GM23338 (cell line): ENCODE measurements at regions not wholly inside any gene's neighbourhood (a gene's known extent, or its start where the extent isn't known, plus 50 kb on each side); places are given as distances from the start of the nearest gene placed in this dataset.

Experiments
- ATAC-seq: fragments of 200-7000 bp; cut with Tn5 transposase; 3 replicates; pipeline ENCODE4 v1.9.1; 2020
- DNase-seq: peaks from one replicate; pipeline ENCODE4 v3.0.0-alpha.2; 2015; ENCODE audit warnings: low spot score
- H2AFZ ChIP-seq: fragments of 200-600 bp; sonication (generic); 2 replicates; pipeline ENCODE4 v1.8.0; 2016; ENCODE audit warnings: antibody characterized with exemption, mild to moderate bottlenecking, moderate library complexity
- H3F3A ChIP-seq: fragments of 200-600 bp; sonication (generic); replicated peaks from 2 replicates; pipeline ENCODE4 v1.8.0; 2017; ENCODE audit warnings: antibody characterized with exemption, mixed run types, low read depth
- H3K27ac ChIP-seq: fragments of 200-600 bp; sonication (generic); 2 replicates; pipeline ENCODE4 v1.6.1; 2016; ENCODE audit warnings: low read depth
- H3K27me3 ChIP-seq: fragments of 200-600 bp; sonication (generic); 2 replicates; pipeline ENCODE4 v1.8.0; 2016; ENCODE audit warnings: mild to moderate bottlenecking, mixed run types, moderate library complexity; ENCODE audit not compliant: insufficient read depth
- H3K36me3 ChIP-seq: fragments of 200-600 bp; sonication (generic); 2 replicates; pipeline ENCODE4 v1.8.0; 2016; ENCODE audit warnings: mild to moderate bottlenecking; ENCODE audit not compliant: insufficient read depth
- H3K4me1 ChIP-seq: fragments of 200-600 bp; sonication (generic); 2 replicates; pipeline ENCODE4 v1.8.0; 2016; ENCODE audit warnings: mild to moderate bottlenecking, moderate library complexity; ENCODE audit not compliant: insufficient read depth
- H3K4me2 ChIP-seq: fragments of 200-600 bp; sonication (generic); 2 replicates; pipeline ENCODE4 v1.7.1; 2017; ENCODE audit warnings: mixed run types
- H3K4me3 ChIP-seq: fragments of 200-600 bp; sonication (generic); 2 replicates; pipeline ENCODE4 v1.6.1; 2016; ENCODE audit warnings: mixed run types
- H3K79me2 ChIP-seq: fragments of 200-600 bp; sonication (generic); replicated peaks from 2 replicates; pipeline ENCODE4 v1.8.0; 2017; ENCODE audit warnings: mild to moderate bottlenecking; ENCODE audit not compliant: insufficient read depth
- H3K9me2 ChIP-seq: fragments of 200-600 bp; sonication (generic); 2 replicates; pipeline ENCODE4 v1.8.0; 2017; ENCODE audit not compliant: insufficient read depth
- H4K20me1 ChIP-seq: fragments of 200-600 bp; sonication (generic); replicated peaks from 2 replicates; pipeline ENCODE4 v1.8.0; 2017; ENCODE audit warnings: mild to moderate bottlenecking; ENCODE audit not compliant: insufficient read depth
- H3K27ac Mint-ChIP-seq: 2 replicates; pipeline ENCODE4 v1.8.0; 2020; ENCODE audit warnings: inconsistent platforms, mild to moderate bottlenecking, moderate library complexity, mixed read lengths
- H3K27me3 Mint-ChIP-seq: 3 replicates; pipeline ENCODE4 v1.8.0; 2022; ENCODE audit warnings: low read depth, mild to moderate bottlenecking, moderate library complexity, mixed read lengths, inconsistent platforms; ENCODE audit not compliant: insufficient read depth, poor library complexity
- H3K36me3 Mint-ChIP-seq: 3 replicates; pipeline ENCODE4 v1.8.0; 2021; ENCODE audit warnings: low read depth, mild to moderate bottlenecking, inconsistent platforms, moderate library complexity, mixed read lengths
- H3K4me1 Mint-ChIP-seq: 3 replicates; pipeline ENCODE4 v1.8.0; 2020; ENCODE audit warnings: mild to moderate bottlenecking, inconsistent platforms, mixed read lengths
- H3K4me3 Mint-ChIP-seq: 3 replicates; pipeline ENCODE4 v1.8.0; 2021; ENCODE audit warnings: moderate library complexity, mild to moderate bottlenecking, inconsistent platforms, mixed read lengths
- H3K9me3 Mint-ChIP-seq: 3 replicates; pipeline ENCODE4 v1.8.0; 2020; ENCODE audit warnings: moderate library complexity, mild to moderate bottlenecking, inconsistent platforms, mixed read lengths
- CTCF ChIP-seq, 2 experiments: fragments of 200-600 bp in 1 of 2; sonication (generic) in 1 of 2; conservative IDR thresholded peaks; 2 replicates each; pipeline versions ENCODE4 v1.5.1 to v1.6.1; 2016 to 2017; ENCODE audit warnings: antibody characterized with exemption in 2 of 2, low read depth in 2 of 2, mild to moderate bottlenecking in 2 of 2, moderate library complexity in 1 of 2
- ETS1 ChIP-seq: IDR thresholded peaks from 2 replicates; pipeline ENCODE4 v1.6.1; 2016; ENCODE audit warnings: antibody characterized with exemption
- NANOG ChIP-seq: IDR thresholded peaks from 2 replicates; pipeline ENCODE4 v1.6.1; 2016; ENCODE audit warnings: antibody characterized with exemption, borderline replicate concordance
- POLR2AphosphoS5 ChIP-seq: IDR thresholded peaks from 2 replicates; pipeline ENCODE4 v1.6.1; 2016; ENCODE audit warnings: antibody characterized with exemption, low read depth
- REST ChIP-seq: IDR thresholded peaks from one replicate; pipeline ENCODE4 v1.6.1; 2018; ENCODE audit warnings: antibody characterized with exemption; ENCODE audit not compliant: unreplicated experiment
- STAT1 ChIP-seq: IDR thresholded peaks from one replicate; pipeline ENCODE4 v1.6.1; 2016; ENCODE audit warnings: antibody characterized with exemption; ENCODE audit not compliant: unreplicated experiment
- ZNF114 ChIP-seq: fragments of 250-450 bp; sonication (Bioruptor Pico); IDR thresholded peaks from 2 replicates; pipeline ENCODE4 v1.5.0; 2020; ENCODE audit warnings: mild to moderate bottlenecking, moderate library complexity
- ZNF331 ChIP-seq: fragments of 250-450 bp; sonication (Bioruptor Pico); IDR thresholded peaks from 2 replicates; pipeline ENCODE4 v1.5.0; 2020; ENCODE audit warnings: low read depth, mild to moderate bottlenecking, moderate library complexity
- ZNF462 ChIP-seq: fragments of 250-450 bp; sonication (Bioruptor Pico); IDR thresholded peaks from 2 replicates; pipeline ENCODE4 v1.5.0; 2020; ENCODE audit warnings: mild to moderate bottlenecking, moderate library complexity

- Histone ChIP-seq H2AFZ (no peak overlapping the region), H4K20me1 (no peaks in the 10 kb centered on the region), H3F3A (no peaks in the 10 kb centered on the region), H3K4me1 (no peaks in the 10 kb centered on the region), H3K4me2 (no peak overlapping the region), H3K79me2 (no peaks in the 10 kb centered on the region), H3K27ac (no peak overlapping the region), H3K27me3 (no peaks in the 10 kb centered on the region), H3K9me2 (no peaks in the 10 kb centered on the region), H3K4me3 (no peak overlapping the region), H3K36me3 (no peaks in the 10 kb centered on the region)
- Mint-ChIP-seq H3K36me3 (no peaks in the 10 kb centered on the region), H3K4me1 (no peaks in the 10 kb centered on the region; the same call in 2 of the 3 replicates), H3K9me3 (no peaks in the 10 kb centered on the region), H3K27ac (no peak overlapping the region), H3K4me3 (no peak overlapping the region), H3K27me3 (peaks cover 7% of the 10 kb centered on the region)
- TF ChIP-seq ZNF114 (CRISPR knock-in tag) (no peak), ETS1 (no peak), CTCF (conservative IDR thresholded peaks at IDR 0.05; ENCODE audit: low read depth in 2 of 2) (no peak)
- DNase-seq (no peak), ATAC-seq (no peak)
Measured at GRCh38 chr16:86133847-86134375, 234.9 kb downstream of the IRF8 start.

- Histone ChIP-seq H3K27me3 (no peaks in the 10 kb centered on the region), H3K79me2 (no peaks in the 10 kb centered on the region), H3K27ac (no peak overlapping the region), H3K4me3 (no peak overlapping the region), H3K36me3 (no peaks in the 10 kb centered on the region), H3K4me2 (no peak overlapping the region), H3K4me1 (no peaks in the 10 kb centered on the region), H4K20me1 (no peaks in the 10 kb centered on the region), H3K9me2 (no peaks in the 10 kb centered on the region), H2AFZ (no peak overlapping the region), H3F3A (no peaks in the 10 kb centered on the region)
- Mint-ChIP-seq H3K4me3 (no peak overlapping the region), H3K36me3 (no peaks in the 10 kb centered on the region), H3K4me1 (no peaks in the 10 kb centered on the region; the same call in 2 of the 3 replicates), H3K9me3 (no peaks in the 10 kb centered on the region), H3K27ac (no peak overlapping the region), H3K27me3 (peaks cover 7% of the 10 kb centered on the region)
- no peak for DNase-seq
- TF ChIP-seq STAT1 (no peak), REST (no peak), NANOG (no peak), ZNF331 (CRISPR knock-in tag) (no peak), POLR2AphosphoS5 (no peak), ZNF462 (CRISPR knock-in tag) (no peak)
- no peak for ATAC-seq
Measured at GRCh38 chr16:86134802-86135461, 236.0 kb downstream of the IRF8 start.
